ENCODE measurements at regions not wholly inside any gene's neighbourhood (a gene's known extent, or its start where the extent isn't known, plus 50 kb on each side); places are given as distances from the start of the nearest gene placed in this dataset.
A peak's percentile ranks its signal among the peaks of the same experiment; 100 is the strongest.
"Not testable (repeated sequence)": the region's sequence is repeated elsewhere in the genome, so short reads cannot be mapped to it uniquely, and the experiment has no call there.

GRCh38 chr16:15307184-15307583 is 70.9 kb downstream of the NPIPA5 start:
- DNase-seq: not testable (repeated sequence)

GRCh38 chr16:15305889-15306288 is 72.2 kb downstream of the NPIPA5 start:
- DNase-seq: peak; percentile 57

- not testable (repeated sequence) for DNase-seq
Observed at GRCh38 chr16:15303667-15304324, 74.3 kb downstream of the NPIPA5 start.

- DNase-seq: not testable (repeated sequence)
Observed at GRCh38 chr16:15297104-15297503, 81.0 kb downstream of the NPIPA5 start.

GRCh38 chr16:15274796-15275195 is 103.3 kb downstream of the NPIPA5 start:
- DNase-seq: not testable (repeated sequence)

- not testable (repeated sequence) for DNase-seq
Observed at GRCh38 chr16:15273964-15274363, 104.1 kb downstream of the NPIPA5 start.

GRCh38 chr16:15266941-15267340 is 111.2 kb downstream of the NPIPA5 start:
- not testable (repeated sequence) for DNase-seq

- not testable (repeated sequence) for DNase-seq
Observed at GRCh38 chr16:15262212-15262611, 115.9 kb downstream of the NPIPA5 start.

- DNase-seq: not testable (repeated sequence)
Observed at GRCh38 chr16:15247971-15248370, 130.1 kb downstream of the NPIPA5 start.

GRCh38 chr16:15236674-15237323 is 141.3 kb downstream of the NPIPA5 start:
- not testable (repeated sequence) for DNase-seq

GRCh38 chr16:15235140-15235539 is 141.1 kb upstream of the RRN3 start:
- DNase-seq: not testable (repeated sequence)

GRCh38 chr16:15234702-15235101 is 140.6 kb upstream of the RRN3 start:
- DNase-seq: not testable (repeated sequence)

- not testable (repeated sequence) for DNase-seq
Observed at GRCh38 chr16:15230432-15230831, 136.4 kb upstream of the RRN3 start.

GRCh38 chr16:15229661-15230060 is 135.6 kb upstream of the RRN3 start:
- DNase-seq: not testable (repeated sequence)

- DNase-seq: not testable (repeated sequence)
Observed at GRCh38 chr16:15224651-15225050, 130.6 kb upstream of the RRN3 start.

GRCh38 chr16:15223398-15223797 is 129.3 kb upstream of the RRN3 start:
- not testable (repeated sequence) for DNase-seq

- DNase-seq: peak; percentile 5
Observed at GRCh38 chr16:15219679-15220615, 125.9 kb upstream of the RRN3 start.

GRCh38 chr16:15218856-15219500 is 124.9 kb upstream of the RRN3 start:
- not testable (repeated sequence) for DNase-seq

GRCh38 chr16:15207202-15207981 is 113.3 kb upstream of the RRN3 start:
- DNase-seq: not testable (repeated sequence)

GRCh38 chr16:15206439-15206838 is 112.4 kb upstream of the RRN3 start:
- not testable (repeated sequence) for DNase-seq

- DNase-seq: not testable (repeated sequence)
Observed at GRCh38 chr16:15205939-15206338, 111.9 kb upstream of the RRN3 start.
